ENCODE measurements at regions not wholly inside any gene's neighbourhood (a gene's known extent, or its start where the extent isn't known, plus 50 kb on each side); places are given as distances from the start of the nearest gene placed in this dataset.

GRCh38 chr5:20486826-20487225 lies 498.8 kb upstream of the CDH18 start:
- Histone ChIP-seq H3K27ac (no peak overlapping the region), H3K4me3 (no peak overlapping the region), H3K9me3 (no peaks in the 10 kb centered on the region), H3K27me3 (no peaks in the 10 kb centered on the region), H3K4me1 (no peaks in the 10 kb centered on the region), H3K36me3 (no peaks in the 10 kb centered on the region)
- WGBS: 43% methylated on average over 4 of the region's 4 CpGs
- no peak for TF ChIP-seq CTCF (IDR thresholded peaks at IDR 0.05)
- no peak for TF ChIP-seq POLR2A (IDR thresholded peaks at IDR 0.05)
- no peak for TF ChIP-seq POLR2AphosphoS5 (IDR thresholded peaks at IDR 0.05)
- no peak for TF ChIP-seq EP300 (IDR thresholded peaks at IDR 0.05)
- no peak for DNase-seq (ENCODE audit: low spot score in 2 of 2)

- Histone ChIP-seq H3K4me3 (no peak overlapping the region), H3K4me1 (no peaks in the 10 kb centered on the region), H3K9me3 (no peaks in the 10 kb centered on the region), H3K27ac (no peak overlapping the region), H3K36me3 (no peaks in the 10 kb centered on the region), H3K27me3 (no peaks in the 10 kb centered on the region)
- no peak for TF ChIP-seq POLR2A (IDR thresholded peaks at IDR 0.05)
- TF ChIP-seq POLR2AphosphoS5 (IDR thresholded peaks at IDR 0.05): no peak
- TF ChIP-seq EP300 (IDR thresholded peaks at IDR 0.05): no peak
- no peak for TF ChIP-seq CTCF (IDR thresholded peaks at IDR 0.05)
- 84% methylated on average over 1 of the region's 1 CpG for WGBS
- DNase-seq (ENCODE audit: low spot score in 2 of 2): no peak
Observed at GRCh38 chr5:20476016-20476415, 488.0 kb upstream of the CDH18 start.

- Histone ChIP-seq H3K9me3 (no peaks in the 10 kb centered on the region), H3K36me3 (no peaks in the 10 kb centered on the region), H3K27ac (no peak overlapping the region), H3K4me1 (no peaks in the 10 kb centered on the region), H3K4me3 (no peak overlapping the region), H3K27me3 (no peaks in the 10 kb centered on the region)
- TF ChIP-seq POLR2AphosphoS5 (IDR thresholded peaks at IDR 0.05): no peak
- 94% methylated on average over 1 of the region's 1 CpG for WGBS
- DNase-seq (ENCODE audit: low spot score in 2 of 2): no peak
Observed at GRCh38 chr5:20470997-20471396, 483.0 kb upstream of the CDH18 start.

GRCh38 chr5:20469792-20470191 lies 481.8 kb upstream of the CDH18 start:
- TF ChIP-seq POLR2AphosphoS5 (IDR thresholded peaks at IDR 0.05) (no peak), EP300 (IDR thresholded peaks at IDR 0.05) (no peak), CTCF (IDR thresholded peaks at IDR 0.05) (no peak), POLR2A (IDR thresholded peaks at IDR 0.05) (no peak)
- no peak for DNase-seq (ENCODE audit: low spot score in 2 of 2)
- no peaks in the 10 kb centered on the region for H3K27me3 ChIP-seq

GRCh38 chr5:20469390-20469789 lies 481.4 kb upstream of the CDH18 start:
- H3K9me3 ChIP-seq: no peaks in the 10 kb centered on the region
- H3K27ac ChIP-seq: no peak overlapping the region
- H3K4me3 ChIP-seq: no peak overlapping the region
- H3K36me3 ChIP-seq: no peaks in the 10 kb centered on the region
- no peaks in the 10 kb centered on the region for H3K27me3 ChIP-seq
- TF ChIP-seq CTCF (IDR thresholded peaks at IDR 0.05) (no peak), POLR2A (IDR thresholded peaks at IDR 0.05) (no peak), POLR2AphosphoS5 (IDR thresholded peaks at IDR 0.05) (no peak), EP300 (IDR thresholded peaks at IDR 0.05) (no peak)
- WGBS: 90% methylated on average over 3 of the region's 3 CpGs
- no peak for DNase-seq (ENCODE audit: low spot score in 2 of 2)
- H3K4me1 ChIP-seq: no peaks in the 10 kb centered on the region

More at GRCh38 chr5:20469792-20470191, 481.8 kb upstream of the CDH18 start:
- 55% methylated on average over 2 of the region's 2 CpGs for WGBS
- H3K4me3 ChIP-seq: no peak overlapping the region
- H3K4me1 ChIP-seq: no peaks in the 10 kb centered on the region
- no peaks in the 10 kb centered on the region for H3K36me3 ChIP-seq
- H3K9me3 ChIP-seq: no peaks in the 10 kb centered on the region
- H3K27ac ChIP-seq: no peak overlapping the region

- Histone ChIP-seq H3K27me3 (no peaks in the 10 kb centered on the region), H3K9me3 (no peaks in the 10 kb centered on the region), H3K36me3 (no peaks in the 10 kb centered on the region), H3K4me3 (no peak overlapping the region), H3K4me1 (no peaks in the 10 kb centered on the region), H3K27ac (no peak overlapping the region)
- TF ChIP-seq POLR2A (IDR thresholded peaks at IDR 0.05) (no peak), EP300 (IDR thresholded peaks at IDR 0.05) (no peak), CTCF (IDR thresholded peaks at IDR 0.05) (no peak), POLR2AphosphoS5 (IDR thresholded peaks at IDR 0.05) (no peak)
- WGBS: 76% methylated on average over 1 of the region's 1 CpG
- DNase-seq (ENCODE audit: low spot score in 2 of 2): no peak
Observed at GRCh38 chr5:20466512-20466911, 478.5 kb upstream of the CDH18 start.

Data from suprapubic skin (tissue), 4 donors.